ENCODE measurements at regions not wholly inside any gene's neighbourhood (a gene's known extent, or its start where the extent isn't known, plus 50 kb on each side); places are given as distances from the start of the nearest gene placed in this dataset.

GRCh38 chr2:14749884-14750283, 117.4 kb downstream of the LRATD1 start:
- TF ChIP-seq CTCF (IDR thresholded peaks at IDR 0.05) (no peak), ZFX (IDR thresholded peaks at IDR 0.05; ENCODE audit: borderline replicate concordance) (no peak)

GRCh38 chr2:14750433-14750832, 117.9 kb downstream of the LRATD1 start:
- H3K27ac ChIP-seq: no peak overlapping the region
- TF ChIP-seq ZFX (IDR thresholded peaks at IDR 0.05; ENCODE audit: borderline replicate concordance) (no peak), CTCF (IDR thresholded peaks at IDR 0.05) (no peak)

More at GRCh38 chr2:14749884-14750283, 117.4 kb downstream of the LRATD1 start:
- H3K27ac ChIP-seq: no peak overlapping the region

- H3K27ac ChIP-seq: no peak overlapping the region
- no peak for TF ChIP-seq ZFX (IDR thresholded peaks at IDR 0.05; ENCODE audit: borderline replicate concordance)
- no peak for TF ChIP-seq CTCF (IDR thresholded peaks at IDR 0.05)
Measured at GRCh38 chr2:14751581-14751980, 119.1 kb downstream of the LRATD1 start.

GRCh38 chr2:14752295-14752694, 119.8 kb downstream of the LRATD1 start:
- no peak for TF ChIP-seq ZFX (IDR thresholded peaks at IDR 0.05; ENCODE audit: borderline replicate concordance)
- no peak for TF ChIP-seq CTCF (IDR thresholded peaks at IDR 0.05)
- H3K27ac ChIP-seq: no peak overlapping the region

- TF ChIP-seq CTCF (IDR thresholded peaks at IDR 0.05): no peak
- no peak for TF ChIP-seq ZFX (IDR thresholded peaks at IDR 0.05; ENCODE audit: borderline replicate concordance)
- no peak overlapping the region for H3K27ac ChIP-seq
Measured at GRCh38 chr2:14756122-14756541, 123.6 kb downstream of the LRATD1 start.

GRCh38 chr2:14756981-14757657, 124.6 kb downstream of the LRATD1 start:
- no peak overlapping the region for H3K27ac ChIP-seq

More at GRCh38 chr2:14756981-14757657, 124.6 kb downstream of the LRATD1 start:
- TF ChIP-seq CTCF (IDR thresholded peaks at IDR 0.05) (no peak), ZFX (IDR thresholded peaks at IDR 0.05; ENCODE audit: borderline replicate concordance) (no peak)

Data from 22Rv1 (cell line).